RWPE2 (cell line): ENCODE measurements at regions not wholly inside any gene's neighbourhood (a gene's known extent, or its start where the extent isn't known, plus 50 kb on each side); places are given as distances from the start of the nearest gene placed in this dataset.
A peak's percentile ranks its signal among the peaks of the same experiment; 100 is the strongest.

Experiments used
- ATAC-seq: fragments of 200-7000 bp; cut with Tn5 transposase; 3 replicates; pipeline ENCODE4 v1.9.1; 2021; ENCODE audit warnings: low read depth
- DNase-seq: peaks from one replicate; pipeline ENCODE4 v3.0.0-alpha.2; 2020; ENCODE audit warnings: low spot score
- H3K27ac ChIP-seq: fragments of 450-650 bp; 2 replicates; pipeline ENCODE4 v1.5.1; 2017; ENCODE audit warnings: mild to moderate bottlenecking; ENCODE audit not compliant: poor library complexity, severe bottlenecking
- H3K27me3 ChIP-seq: fragments of 250-450 bp; sonication (Bioruptor Pico); 2 replicates; pipeline ENCODE4 v1.5.1; 2021; ENCODE audit warnings: mild to moderate bottlenecking, moderate library complexity; ENCODE audit not compliant: insufficient read depth, poor library complexity, severe bottlenecking
- H3K36me3 ChIP-seq: fragments of 250-450 bp; sonication (Bioruptor Pico); 2 replicates; pipeline ENCODE4 v1.5.1; 2020; ENCODE audit warnings: low read depth, mild to moderate bottlenecking, moderate library complexity
- H3K4me1 ChIP-seq: fragments of 250-450 bp; sonication (Bioruptor Pico); 2 replicates; pipeline ENCODE4 v1.5.1; 2021; ENCODE audit warnings: mild to moderate bottlenecking, moderate library complexity; ENCODE audit not compliant: insufficient read depth, poor library complexity, severe bottlenecking
- H3K4me3 ChIP-seq: fragments of 250-450 bp; sonication (Bioruptor Pico); 2 replicates; pipeline ENCODE4 v1.5.1; 2021; ENCODE audit warnings: mild to moderate bottlenecking, moderate library complexity; ENCODE audit not compliant: severe bottlenecking
- H3K9me3 ChIP-seq: fragments of 250-450 bp; sonication (Bioruptor Pico); 2 replicates; pipeline ENCODE4 v1.5.1; 2021; ENCODE audit warnings: mild to moderate bottlenecking, moderate library complexity; ENCODE audit not compliant: severe bottlenecking
- CTCF ChIP-seq: fragments of 450-650 bp; IDR thresholded peaks from one replicate; pipeline ENCODE4 v1.5.1; 2017; ENCODE audit warnings: mild to moderate bottlenecking, moderate library complexity; ENCODE audit not compliant: poor library complexity, severe bottlenecking

GRCh38 chr20:48456366-48457192 is 371.2 kb downstream of the PREX1 start:
- Histone ChIP-seq H3K9me3 (no peaks in the 10 kb centered on the region), H3K27ac (no peak overlapping the region), H3K4me3 (no peak overlapping the region), H3K4me1 (peaks cover 17% of the 10 kb centered on the region), H3K36me3 (no peaks in the 10 kb centered on the region), H3K27me3 (no peaks in the 10 kb centered on the region)
- TF ChIP-seq CTCF: no peak
- ATAC-seq (no peak), DNase-seq (peak; percentile 63)

GRCh38 chr20:48455651-48456365 is 372.0 kb downstream of the PREX1 start:
- DNase-seq: peak; percentile 75
- Histone ChIP-seq H3K27me3 (no peaks in the 10 kb centered on the region), H3K9me3 (no peaks in the 10 kb centered on the region), H3K27ac (no peak overlapping the region), H3K36me3 (no peaks in the 10 kb centered on the region), H3K4me3 (no peak overlapping the region), H3K4me1 (peaks cover 17% of the 10 kb centered on the region)
- TF ChIP-seq CTCF: no peak
- peak; percentile 58 for ATAC-seq

- DNase-seq: peak; percentile 71
- Histone ChIP-seq H3K27ac (no peak overlapping the region), H3K36me3 (no peaks in the 10 kb centered on the region), H3K9me3 (no peaks in the 10 kb centered on the region), H3K4me1 (peaks cover 17% of the 10 kb centered on the region), H3K4me3 (no peak overlapping the region), H3K27me3 (no peaks in the 10 kb centered on the region)
- no peak for ATAC-seq
- TF ChIP-seq CTCF: no peak
These were observed 372.9 kb downstream of the PREX1 start for GRCh38 chr20:48454671-48455490.

- Histone ChIP-seq H3K4me1 (peaks cover 17% of the 10 kb centered on the region), H3K9me3 (no peaks in the 10 kb centered on the region), H3K4me3 (no peak overlapping the region), H3K36me3 (no peaks in the 10 kb centered on the region), H3K27me3 (peaks cover 6% of the 10 kb centered on the region), H3K27ac (no peak overlapping the region)
- TF ChIP-seq CTCF: peak; percentile 32
- peak; percentile 82 for DNase-seq
- ATAC-seq: peak; percentile 69
These were observed 374.2 kb downstream of the PREX1 start for GRCh38 chr20:48453477-48454093.
